ENCODE measurements at regions not wholly inside any gene's neighbourhood (a gene's known extent, or its start where the extent isn't known, plus 50 kb on each side); places are given as distances from the start of the nearest gene placed in this dataset.

- TF ChIP-seq CTCF (IDR thresholded peaks at IDR 0.05) (no peak), MXD4 (CRISPR knock-in tag; IDR thresholded peaks at IDR 0.05; ENCODE audit: borderline replicate concordance) (no peak), NR2C2 (CRISPR knock-in tag; IDR thresholded peaks at IDR 0.05) (no peak), ZNF121 (CRISPR knock-in tag; IDR thresholded peaks at IDR 0.05) (no peak), USF2 (CRISPR knock-in tag; IDR thresholded peaks at IDR 0.05) (no peak), PREB (CRISPR knock-in tag; IDR thresholded peaks at IDR 0.05; ENCODE audit: borderline replicate concordance) (no peak), TCF7 (CRISPR knock-in tag; IDR thresholded peaks at IDR 0.05; ENCODE audit: low read depth) (no peak), TEAD4 (CRISPR knock-in tag; IDR thresholded peaks at IDR 0.05) (no peak), SMAD4 (CRISPR knock-in tag; IDR thresholded peaks at IDR 0.05) (no peak), ZNF512 (CRISPR knock-in tag; IDR thresholded peaks at IDR 0.05; ENCODE audit: borderline replicate concordance) (no peak), KAT7 (CRISPR knock-in tag; IDR thresholded peaks at IDR 0.05; ENCODE audit: borderline replicate concordance) (no peak), MAX (CRISPR knock-in tag; IDR thresholded peaks at IDR 0.05) (no peak), ATF3 (CRISPR knock-in tag; conservative IDR thresholded peaks at IDR 0.05) (no peak)
Observed at GRCh38 chr14:58765418-58765831, 127.7 kb downstream of the DACT1 start.
